ENCODE measurements at regions not wholly inside any gene's neighbourhood (a gene's known extent, or its start where the extent isn't known, plus 50 kb on each side); places are given as distances from the start of the nearest gene placed in this dataset.
"Not testable (repeated sequence)": the region's sequence is repeated elsewhere in the genome, so short reads cannot be mapped to it uniquely, and the experiment has no call there.

- DNase-seq (ENCODE audit: low spot score), result no peak
These were observed 1366.0 kb downstream of the UQCRFS1 start for GRCh38 chr19:27846944-27847343.

- DNase-seq (ENCODE audit: low spot score), result no peak
These were observed 1368.7 kb downstream of the UQCRFS1 start for GRCh38 chr19:27844261-27844660.

- DNase-seq (ENCODE audit: low spot score), result no peak
These were observed 1369.1 kb downstream of the UQCRFS1 start for GRCh38 chr19:27843861-27844260.

GRCh38 chr19:27833031-27833430 is 1379.9 kb downstream of the UQCRFS1 start:
- DNase-seq (ENCODE audit: low spot score), result no peak

DNA sequence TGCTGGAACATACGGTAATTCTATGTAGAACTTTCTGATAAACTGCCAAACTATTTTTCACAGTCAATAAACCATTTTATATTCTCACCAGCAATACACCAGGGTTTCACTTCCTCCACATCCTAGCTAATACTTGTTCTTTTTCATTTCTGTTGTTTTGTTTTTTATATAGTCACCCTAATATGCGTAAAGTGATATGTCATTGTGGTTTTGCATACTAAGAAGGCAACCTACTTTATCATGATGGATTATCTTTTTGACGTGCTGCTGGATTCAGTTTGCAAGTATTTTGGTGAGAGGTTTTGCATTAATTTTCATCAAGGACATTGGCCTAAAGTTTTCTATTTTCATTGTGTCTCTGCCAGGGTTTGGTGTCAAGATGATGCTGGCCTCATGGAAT is 1384.1 kb downstream of the UQCRFS1 start:
- no peak for DNase-seq (ENCODE audit: low spot score)

DNA sequence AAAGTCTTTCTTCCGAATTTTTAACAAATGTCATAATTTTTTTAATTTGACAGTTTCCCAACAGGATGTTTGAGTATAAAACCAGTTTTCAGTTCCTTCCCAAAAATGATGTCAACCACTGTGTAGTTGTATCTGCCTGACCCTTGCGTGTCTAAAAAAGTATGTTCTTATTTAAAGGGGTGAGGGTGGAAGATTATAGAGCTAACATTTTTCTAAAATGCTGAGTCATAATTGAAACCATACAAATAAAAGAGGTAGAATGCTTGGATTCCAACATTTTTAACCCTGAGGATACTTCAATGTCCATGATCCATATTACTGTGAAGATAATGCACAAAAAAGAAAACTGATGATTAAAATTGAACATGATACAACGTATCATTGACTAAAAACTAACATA is 1388.8 kb downstream of the UQCRFS1 start:
- DNase-seq (ENCODE audit: low spot score), result no peak

DNA sequence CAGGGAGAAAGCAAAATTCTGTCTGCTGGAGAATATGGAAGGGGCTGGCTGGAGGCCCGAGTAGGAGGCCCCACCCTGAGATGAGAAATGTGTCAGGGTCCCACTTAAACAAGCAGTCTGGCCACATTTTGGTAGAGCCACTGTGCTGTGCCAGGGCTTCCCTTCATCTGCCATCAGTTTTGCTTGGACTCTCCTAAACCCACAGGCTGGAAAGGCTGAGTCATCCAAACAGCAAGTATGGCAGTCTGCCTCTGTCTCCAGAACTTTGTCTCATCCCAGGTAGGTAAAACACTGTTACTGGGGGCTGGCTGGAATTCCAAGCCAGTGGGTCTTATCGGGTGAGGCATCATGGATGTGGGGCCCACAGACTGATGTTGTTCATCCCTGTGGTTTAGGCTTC is 1390.6 kb downstream of the UQCRFS1 start:
- DNase-seq (ENCODE audit: low spot score), result no peak

DNA sequence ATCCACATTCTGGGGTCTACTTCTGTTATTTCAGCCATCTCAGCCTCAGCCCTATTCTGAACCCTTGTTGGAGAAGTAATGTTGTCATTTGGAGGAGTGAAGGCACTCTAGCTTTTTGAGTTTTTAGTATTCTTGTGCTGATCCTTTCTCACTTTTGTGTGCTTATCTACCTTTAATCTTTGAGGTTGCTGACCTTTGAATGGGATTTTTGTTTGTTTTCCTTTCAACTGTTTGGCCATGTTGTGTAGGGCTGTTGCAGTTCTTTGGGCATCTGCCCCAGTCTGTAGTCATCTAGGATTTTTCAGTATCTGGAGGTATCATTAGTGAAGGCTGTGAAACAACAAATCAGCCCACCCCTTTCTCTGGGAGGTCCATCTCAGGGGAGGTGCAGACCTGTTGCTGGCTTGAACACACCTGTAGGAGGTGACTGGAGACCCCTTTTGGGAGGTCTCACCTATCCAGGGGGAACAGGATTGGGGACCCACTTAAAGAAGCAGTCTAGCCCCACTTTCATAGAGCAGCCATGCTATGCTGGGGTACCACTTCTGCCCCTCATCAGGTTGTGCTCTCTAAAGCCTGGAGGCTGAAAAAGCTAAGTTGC is 1391.4 kb downstream of the UQCRFS1 start:
- DNase-seq (ENCODE audit: low spot score), result no peak

DNA sequence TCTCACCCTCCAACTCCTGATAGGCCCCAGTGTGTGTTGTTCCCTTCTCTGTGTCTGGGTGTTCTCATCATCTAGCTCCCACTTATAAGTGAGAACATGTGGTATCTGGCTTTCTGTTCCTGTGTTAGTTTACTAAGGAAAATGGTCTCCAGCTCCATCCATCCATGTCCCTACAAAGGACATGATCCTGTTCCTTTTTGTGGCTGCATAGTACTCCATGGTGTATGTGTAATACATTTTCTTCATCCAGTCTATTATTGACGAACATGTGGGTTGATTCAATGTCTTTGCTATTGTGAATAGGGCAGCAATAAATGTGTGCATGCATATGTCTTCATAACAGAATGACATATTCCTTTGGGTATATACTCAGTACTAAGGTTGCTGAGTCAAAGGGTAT is 1397.0 kb downstream of the UQCRFS1 start:
- no peak for DNase-seq (ENCODE audit: low spot score)

GRCh38 chr19:27814834-27815233 is 1398.1 kb downstream of the UQCRFS1 start:
- DNase-seq (ENCODE audit: low spot score), result not testable (repeated sequence)

DNA sequence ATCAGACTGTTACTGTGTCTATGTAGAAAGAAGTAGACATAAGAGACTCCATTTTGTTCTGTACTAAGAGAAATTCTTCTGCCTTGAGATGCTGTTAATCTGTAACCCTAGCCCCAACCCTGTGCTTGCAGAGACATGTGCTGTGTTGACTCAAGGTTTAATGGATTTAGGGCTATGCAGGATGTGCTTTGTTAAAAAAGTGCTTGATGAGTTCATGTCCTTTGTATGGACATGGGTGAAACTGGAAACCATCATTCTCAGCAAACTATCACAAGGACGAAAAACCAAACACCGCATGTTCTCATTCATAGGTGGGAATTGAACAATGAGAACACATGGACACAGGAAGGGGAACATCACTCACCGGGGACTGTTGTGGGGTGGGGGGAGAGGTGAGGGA is 1398.7 kb downstream of the UQCRFS1 start:
- DNase-seq (ENCODE audit: low spot score), result not testable (repeated sequence)

DNA sequence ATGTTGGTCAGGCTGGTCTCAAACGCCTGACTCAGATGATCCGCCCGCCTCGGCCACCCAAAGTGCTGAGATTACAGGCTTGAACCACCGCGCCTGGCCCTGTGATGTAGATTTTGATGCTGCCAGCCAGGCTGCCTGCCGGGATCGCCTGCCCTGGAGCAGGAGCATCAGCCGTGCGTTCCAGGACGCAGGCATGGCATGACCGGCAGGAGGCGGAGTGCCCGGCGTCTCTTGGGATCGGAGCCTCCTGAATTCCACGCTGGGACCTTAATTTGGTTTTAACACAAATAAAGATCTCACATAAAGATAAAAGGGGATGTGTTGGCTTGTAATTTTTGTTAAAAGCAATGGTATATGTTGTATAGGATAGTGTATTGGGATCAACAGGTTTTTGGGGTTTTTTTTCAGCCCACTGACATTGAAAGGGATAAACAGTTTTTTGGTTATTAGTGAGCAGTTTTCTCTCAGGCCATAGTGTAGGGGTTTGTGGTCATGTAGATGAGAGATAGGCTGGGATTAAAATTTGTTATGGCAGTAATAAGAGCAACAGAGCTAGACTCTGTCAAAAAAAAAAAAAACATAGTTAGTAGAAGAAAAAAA is 1406.4 kb downstream of the UQCRFS1 start:
- no peak for DNase-seq (ENCODE audit: low spot score)

DNA sequence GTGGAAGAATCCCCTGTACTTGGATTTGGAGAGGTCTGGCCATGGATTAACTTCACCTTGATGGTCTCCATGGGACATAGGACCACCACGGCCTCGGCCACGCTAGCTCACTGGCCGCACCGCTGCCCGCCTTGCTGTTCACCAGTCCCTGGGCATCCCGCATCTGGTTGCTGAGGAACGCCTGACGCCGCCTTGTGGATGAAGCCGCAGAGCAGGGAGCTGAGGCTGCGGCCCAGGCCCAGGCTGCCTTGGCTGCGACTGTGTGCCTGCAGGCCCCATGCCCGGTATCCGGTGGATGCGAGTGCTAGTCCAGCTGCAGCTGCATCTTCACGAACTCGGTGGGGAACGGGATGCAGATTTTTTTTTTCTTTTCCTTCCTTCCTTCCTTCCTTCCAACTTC is 1407.1 kb downstream of the UQCRFS1 start:
- no peak for DNase-seq (ENCODE audit: low spot score)

DNA sequence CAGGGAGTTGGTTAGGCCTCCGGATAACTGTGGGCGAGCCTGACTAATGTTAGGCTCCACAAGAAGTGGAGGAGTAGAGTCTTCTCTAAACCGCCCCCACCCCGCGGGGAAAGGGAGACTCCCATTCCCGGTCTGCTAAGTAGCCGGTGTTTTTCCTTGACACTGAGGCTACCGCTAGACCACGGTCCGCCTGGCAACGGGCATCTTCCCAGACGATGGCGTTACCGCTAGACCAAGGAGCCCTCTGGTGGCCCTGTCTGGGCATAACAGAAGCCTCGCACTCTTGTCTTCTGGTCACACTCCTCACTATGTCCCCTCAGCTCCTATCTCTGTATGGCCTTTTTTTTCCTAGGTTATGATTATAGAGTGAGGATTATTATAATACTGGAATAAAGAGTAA is 1410.7 kb downstream of the UQCRFS1 start:
- DNase-seq (ENCODE audit: low spot score), result not testable (repeated sequence)

- no peak for DNase-seq (ENCODE audit: low spot score)
These were observed 1416.4 kb downstream of the UQCRFS1 start for GRCh38 chr19:27796540-27796939.

DNA sequence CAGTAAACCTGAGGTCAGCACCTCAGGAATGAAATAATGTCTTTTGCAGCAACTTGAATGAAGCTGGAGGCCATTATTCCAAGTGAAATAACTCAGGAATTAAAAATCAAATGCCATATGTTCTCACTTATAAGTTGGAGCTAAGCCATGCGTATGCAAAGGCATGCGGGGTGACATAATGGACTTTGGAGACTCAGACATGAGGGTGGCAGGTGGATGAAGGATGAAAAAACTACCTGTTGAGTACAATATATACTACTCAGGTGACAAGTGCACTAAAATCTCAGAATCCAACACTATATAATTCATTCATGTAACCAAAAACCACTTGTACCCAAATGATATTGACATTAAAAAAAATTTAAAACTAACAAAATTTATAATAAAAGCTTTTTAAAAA is 1416.9 kb downstream of the UQCRFS1 start:
- no peak for DNase-seq (ENCODE audit: low spot score)

- no peak for DNase-seq (ENCODE audit: low spot score)
These were observed 1417.6 kb downstream of the UQCRFS1 start for GRCh38 chr19:27795369-27795768.

DNA sequence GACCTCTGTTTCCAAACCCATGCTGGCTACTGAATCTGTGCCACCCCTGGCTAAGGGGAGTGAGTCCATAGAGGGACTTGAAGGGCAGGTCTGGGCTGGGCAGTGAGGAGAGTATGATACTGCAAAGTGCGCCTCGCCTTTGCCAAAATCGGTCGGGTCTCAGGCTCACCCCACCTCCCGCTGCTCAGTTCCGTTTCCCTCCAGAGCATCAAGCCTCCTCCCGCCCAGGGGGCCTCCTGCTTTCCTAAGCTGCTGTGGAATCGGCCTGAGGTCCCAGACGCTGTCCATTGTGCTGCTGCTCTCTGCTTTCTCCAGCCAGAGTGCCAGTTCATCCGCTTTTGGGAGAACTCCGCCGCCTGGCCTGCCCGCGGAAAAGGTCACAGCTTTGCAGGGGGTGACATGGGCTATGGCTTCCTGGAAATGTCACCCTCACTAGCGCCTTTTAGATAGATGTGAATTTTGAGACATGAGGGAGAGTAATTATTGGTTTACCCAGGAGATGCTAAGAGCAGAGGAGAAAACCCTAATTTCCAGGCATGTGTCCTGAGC is 1418.4 kb downstream of the UQCRFS1 start:
- DNase-seq (ENCODE audit: low spot score), result no peak

GRCh38 chr19:27793644-27794493 is 1419.1 kb downstream of the UQCRFS1 start:
- peak; percentile 91 for DNase-seq (ENCODE audit: low spot score)

DNA sequence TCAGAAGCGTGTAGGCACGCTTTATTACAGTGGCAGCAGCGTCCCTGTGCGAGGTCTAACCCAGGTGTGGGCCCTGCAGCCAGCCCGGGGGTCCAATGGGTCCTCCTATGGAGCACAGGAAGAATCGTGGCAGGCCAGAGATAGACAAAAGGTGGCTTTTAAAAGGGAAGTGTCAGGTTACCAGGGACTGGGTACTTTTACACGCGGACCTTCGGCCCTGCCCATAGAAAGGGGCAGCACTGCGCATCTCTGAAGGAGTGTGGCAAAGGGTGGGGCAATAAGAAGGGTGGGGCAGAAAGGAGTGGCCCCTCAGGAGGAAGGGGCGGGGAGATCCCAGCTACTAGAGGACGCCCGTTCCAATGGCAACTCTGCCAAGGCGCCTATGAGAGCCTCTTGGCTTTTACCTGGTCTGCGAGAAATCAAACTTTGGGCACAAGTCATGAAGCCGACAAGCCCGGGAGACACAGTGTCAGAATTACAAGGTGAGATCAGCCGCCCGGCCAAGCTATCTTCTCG is 1419.8 kb downstream of the UQCRFS1 start:
- peak; percentile 87 for DNase-seq (ENCODE audit: low spot score)

- DNase-seq (ENCODE audit: low spot score), result no peak
These were observed 1420.3 kb downstream of the UQCRFS1 start for GRCh38 chr19:27792576-27793127.

GRCh38 chr19:27780367-27781075 is 1432.4 kb downstream of the UQCRFS1 start:
- no peak for DNase-seq (ENCODE audit: low spot score)

Data from D341Med (cell line).